GM19452 (cell line): ENCODE measurements at regions not wholly inside any gene's neighbourhood (a gene's known extent, or its start where the extent isn't known, plus 50 kb on each side); places are given as distances from the start of the nearest gene placed in this dataset.

Experiments used
- ATAC-seq: cut with Tn5 transposase; IDR thresholded peaks from one replicate; pipeline ENCODE4 v1.9.1; 2021; ENCODE audit not compliant: unreplicated experiment

- no peak for ATAC-seq
Measured at GRCh38 chr6:40642837-40643236, 55.7 kb upstream of the LRFN2 start.

DNA sequence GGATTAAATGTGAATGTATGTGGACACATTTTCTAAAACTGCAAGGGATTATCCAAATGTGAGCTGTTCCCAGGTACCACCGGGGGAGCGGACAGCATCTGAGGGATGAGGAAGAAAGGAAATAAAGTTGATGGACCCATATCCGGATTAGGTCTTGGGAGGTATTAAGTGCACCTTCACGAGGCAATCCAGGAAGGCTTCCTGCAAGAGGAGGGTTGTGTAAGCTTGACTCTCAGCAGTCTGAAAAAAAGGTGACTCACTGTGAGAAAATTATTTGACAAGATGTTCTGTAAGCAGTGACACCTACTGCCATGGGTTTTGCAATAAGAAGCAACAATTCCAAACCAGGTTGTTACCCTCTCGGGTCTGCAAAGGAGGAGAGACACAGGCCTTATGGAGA, 55.0 kb upstream of the LRFN2 start:
- ATAC-seq: no peak

DNA sequence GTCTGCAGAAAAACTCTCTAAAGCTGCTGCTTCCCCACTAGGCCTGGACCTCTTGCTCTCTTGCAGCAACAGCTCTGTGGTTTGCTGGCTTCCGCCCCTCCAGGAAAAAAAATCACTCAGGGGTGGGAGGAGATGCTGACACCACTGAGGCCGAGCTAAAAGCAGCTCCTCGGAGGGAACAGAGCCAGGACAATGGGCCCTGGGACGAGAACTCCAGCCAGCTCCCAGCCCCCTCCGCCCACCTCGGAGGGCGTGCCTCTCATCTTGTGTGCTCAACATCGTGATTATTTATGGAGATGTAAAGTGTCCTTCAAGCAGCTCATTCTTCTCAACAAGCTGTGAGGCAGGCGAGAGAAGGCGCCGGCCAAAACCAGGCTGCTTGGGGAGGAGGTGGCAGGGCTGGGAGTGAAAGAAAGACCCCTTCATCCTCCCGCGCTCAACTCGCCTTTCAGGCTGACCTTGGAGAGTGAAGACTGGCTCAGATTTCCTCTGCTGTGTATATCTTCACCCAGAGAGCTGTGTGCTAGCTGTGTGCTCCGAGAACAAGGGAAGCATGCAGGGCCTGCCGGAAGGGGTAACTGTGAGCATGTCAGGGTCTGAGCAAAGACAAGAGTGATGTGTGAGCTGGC, 53.5 kb upstream of the LRFN2 start:
- ATAC-seq: no peak
